Neutrophil (primary cell): ENCODE measurements at regions not wholly inside any gene's neighbourhood (a gene's known extent, or its start where the extent isn't known, plus 50 kb on each side); places are given as distances from the start of the nearest gene placed in this dataset.
A peak's percentile ranks its signal among the peaks of the same experiment; 100 is the strongest.

ENCODE experiments used
- H3K27ac ChIP-seq: fragments of 200-600 bp; sonication (generic); 2 replicates; pipeline ENCODE4 v1.5.1; 2016; ENCODE audit warnings: mild to moderate bottlenecking, moderate library complexity
- H3K27me3 ChIP-seq: fragments of 200-600 bp; sonication (generic); 2 replicates; pipeline ENCODE4 v1.6.0; 2016; ENCODE audit warnings: mild to moderate bottlenecking
- H3K36me3 ChIP-seq: fragments of 200-600 bp; sonication (generic); 2 replicates; pipeline ENCODE4 v1.5.1; 2017
- H3K4me1 ChIP-seq, 2 experiments: fragments of 200-600 bp in 1 of 2; sonication (generic) in 1 of 2; 1 replicate in 1 of 2; 2 replicates in 1 of 2; pipeline versions ENCODE4 v1.5.1 to v1.6.1; 2013 to 2016; ENCODE audit warnings: low read depth in 1 of 2, low read length in 1 of 2, mild to moderate bottlenecking in 1 of 2, moderate library complexity in 1 of 2; ENCODE audit not compliant: control insufficient read depth in 1 of 2, insufficient read depth in 1 of 2
- H3K4me3 ChIP-seq, 2 experiments: fragments of 200-600 bp in 1 of 2; sonication (generic) in 1 of 2; 1 replicate in 1 of 2; 2 replicates in 1 of 2; pipeline ENCODE4 v1.5.1; 2013 to 2016; ENCODE audit warnings: low read depth in 1 of 2, low read length in 1 of 2, mild to moderate bottlenecking in 1 of 2, moderate library complexity in 1 of 2
- H3K9me3 ChIP-seq: fragments of 200-600 bp; sonication (generic); 2 replicates; pipeline ENCODE4 v1.5.1; 2016
- TF ChIP-seq, protein P1 (sequence below): fragments of 200-600 bp; sonication (generic); IDR thresholded peaks from 2 replicates; pipeline ENCODE4 v1.5.1; 2016; ENCODE audit warnings: antibody characterized with exemption

DNA sequence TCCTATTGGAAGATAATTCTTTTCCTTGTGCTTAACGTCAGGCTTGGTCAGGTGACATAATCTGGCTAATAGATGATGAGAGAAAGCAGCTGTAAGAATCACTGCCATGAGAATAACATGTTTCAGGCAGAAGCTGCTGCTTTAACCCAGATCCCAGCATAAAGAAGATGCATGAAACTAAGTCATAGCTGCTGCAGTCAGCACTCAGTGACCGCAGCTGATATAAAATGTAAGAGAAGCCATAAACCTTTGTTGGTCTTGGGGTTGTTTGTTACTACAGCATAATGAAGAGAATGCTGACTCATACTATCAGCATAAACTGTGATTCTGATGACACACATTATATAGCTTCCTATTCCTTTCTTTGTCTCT, 274.3 kb upstream of the TRIB2 start:
- H3K36me3 ChIP-seq = no peaks in the 10 kb centered on the region
- no peak overlapping the region for H3K27ac ChIP-seq
- H3K9me3 ChIP-seq = no peaks in the 10 kb centered on the region
- TF ChIP-seq, protein P1, sequence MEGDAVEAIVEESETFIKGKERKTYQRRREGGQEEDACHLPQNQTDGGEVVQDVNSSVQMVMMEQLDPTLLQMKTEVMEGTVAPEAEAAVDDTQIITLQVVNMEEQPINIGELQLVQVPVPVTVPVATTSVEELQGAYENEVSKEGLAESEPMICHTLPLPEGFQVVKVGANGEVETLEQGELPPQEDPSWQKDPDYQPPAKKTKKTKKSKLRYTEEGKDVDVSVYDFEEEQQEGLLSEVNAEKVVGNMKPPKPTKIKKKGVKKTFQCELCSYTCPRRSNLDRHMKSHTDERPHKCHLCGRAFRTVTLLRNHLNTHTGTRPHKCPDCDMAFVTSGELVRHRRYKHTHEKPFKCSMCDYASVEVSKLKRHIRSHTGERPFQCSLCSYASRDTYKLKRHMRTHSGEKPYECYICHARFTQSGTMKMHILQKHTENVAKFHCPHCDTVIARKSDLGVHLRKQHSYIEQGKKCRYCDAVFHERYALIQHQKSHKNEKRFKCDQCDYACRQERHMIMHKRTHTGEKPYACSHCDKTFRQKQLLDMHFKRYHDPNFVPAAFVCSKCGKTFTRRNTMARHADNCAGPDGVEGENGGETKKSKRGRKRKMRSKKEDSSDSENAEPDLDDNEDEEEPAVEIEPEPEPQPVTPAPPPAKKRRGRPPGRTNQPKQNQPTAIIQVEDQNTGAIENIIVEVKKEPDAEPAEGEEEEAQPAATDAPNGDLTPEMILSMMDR = no peak
- no peaks in the 10 kb centered on the region for H3K27me3 ChIP-seq
- H3K4me1 ChIP-seq = no peaks in the 10 kb centered on the region
- no peak overlapping the region for H3K4me3 ChIP-seq

DNA sequence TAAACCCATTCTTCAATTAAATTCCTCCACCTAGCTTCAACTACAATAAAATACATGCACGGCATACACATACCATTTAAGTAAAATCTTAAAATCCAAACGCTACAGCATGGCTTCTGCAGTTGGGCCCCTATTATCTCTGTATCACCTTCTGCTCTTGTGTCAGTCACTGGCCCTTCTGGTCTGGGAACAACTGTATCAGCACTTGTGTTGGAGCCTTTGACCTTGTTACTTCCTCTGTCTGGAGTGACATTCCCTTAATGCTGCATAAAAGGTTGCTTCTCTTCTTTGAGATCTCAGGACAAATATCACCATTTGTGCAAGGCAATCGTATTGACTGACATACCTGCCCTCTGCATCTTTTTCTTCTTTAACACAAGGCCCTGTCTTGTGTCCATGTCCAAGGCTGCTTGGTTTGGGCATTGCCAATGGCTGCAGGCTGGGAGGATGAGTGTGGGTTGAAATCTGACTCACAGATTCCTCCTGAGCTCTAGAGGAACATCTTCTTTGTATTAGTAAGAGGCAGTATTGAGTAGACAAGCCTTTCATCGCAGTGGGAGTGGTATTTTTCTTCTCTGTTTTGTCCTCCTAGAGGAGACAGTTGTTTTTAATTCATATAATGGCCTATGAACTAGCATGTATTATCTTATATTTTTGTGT, 267.8 kb upstream of the TRIB2 start:
- TF ChIP-seq, protein P1 = no peak
- H3K4me3 ChIP-seq = no peak overlapping the region
- peaks cover 27 to 32% of the 10 kb centered on the region in 2 experiments for H3K4me1 ChIP-seq
- H3K27ac ChIP-seq = no peak overlapping the region
- H3K27me3 ChIP-seq = no peaks in the 10 kb centered on the region
- no peaks in the 10 kb centered on the region for H3K36me3 ChIP-seq
- H3K9me3 ChIP-seq = no peaks in the 10 kb centered on the region

DNA sequence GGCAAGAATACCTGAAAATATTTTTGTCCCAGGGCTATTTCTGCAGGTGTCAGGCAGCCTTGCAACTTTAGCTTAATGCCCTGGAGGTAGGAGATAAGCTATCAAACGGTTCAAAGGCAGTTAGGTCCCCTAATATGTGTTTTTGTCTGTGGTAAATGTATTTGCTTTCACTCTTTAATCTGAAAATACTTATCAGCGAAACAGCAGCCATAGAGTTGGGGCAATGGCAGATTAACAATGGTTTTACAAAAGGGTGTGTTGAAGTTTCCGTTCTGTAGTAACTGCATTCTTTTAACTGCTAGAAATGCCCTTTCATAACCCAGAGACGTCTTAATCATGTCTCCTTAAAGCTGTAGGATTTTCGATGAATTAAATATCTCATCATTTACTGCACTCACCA, 265.0 kb upstream of the TRIB2 start:
- Histone ChIP-seq H3K27ac (peak overlapping the region; percentile 87), H3K36me3 (no peaks in the 10 kb centered on the region), H3K4me1 (peaks cover 45 to 56% of the 10 kb centered on the region in 2 experiments), H3K4me3 (peak overlapping the region; percentile 30 to 53), H3K9me3 (no peaks in the 10 kb centered on the region), H3K27me3 (no peaks in the 10 kb centered on the region)
- TF ChIP-seq, protein P1 = no peak

DNA sequence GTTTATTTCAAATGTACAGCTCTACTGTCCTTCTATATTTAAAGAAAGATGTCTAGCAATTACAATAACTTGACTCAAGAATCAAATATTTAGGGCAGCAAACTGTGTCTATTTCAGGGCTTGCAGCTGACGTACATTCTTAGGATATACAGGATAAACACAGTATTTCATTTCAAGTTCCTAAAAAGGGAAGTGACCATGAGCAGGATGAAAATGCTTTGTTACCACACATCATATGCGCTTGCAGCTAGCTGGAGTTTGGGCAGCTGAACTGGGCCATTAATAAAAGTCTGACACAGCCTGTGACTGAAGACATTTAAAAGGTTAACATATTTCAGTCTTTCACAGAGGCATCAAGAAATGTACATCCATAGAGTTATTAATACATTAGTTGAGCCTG, 264.6 kb upstream of the TRIB2 start:
- Histone ChIP-seq H3K36me3 (no peaks in the 10 kb centered on the region), H3K27ac (peak overlapping the region; percentile 87), H3K27me3 (no peaks in the 10 kb centered on the region), H3K4me3 (peak overlapping the region; percentile 30 to 53), H3K4me1 (peaks cover 49 to 60% of the 10 kb centered on the region in 2 experiments), H3K9me3 (no peaks in the 10 kb centered on the region)
- TF ChIP-seq, protein P1 = no peak

DNA sequence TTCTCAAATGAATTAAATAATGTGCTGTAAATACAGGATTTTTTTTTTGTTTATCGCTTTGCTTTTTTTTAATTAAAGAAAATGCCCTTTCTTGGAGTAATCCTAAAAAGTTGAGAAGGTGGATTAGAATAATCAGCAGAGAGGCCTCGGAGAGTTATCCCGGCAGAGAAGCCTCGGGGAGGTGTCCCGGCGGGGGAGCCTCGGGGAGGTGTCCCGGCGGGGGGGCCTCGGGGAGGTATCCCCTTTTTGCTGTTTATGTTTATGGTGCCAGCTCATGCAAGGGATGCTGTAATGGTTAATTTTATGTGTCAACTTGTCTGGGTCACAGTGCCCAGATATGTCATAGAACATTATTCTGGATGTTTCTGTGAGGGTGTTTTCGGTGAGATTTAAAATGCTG, 263.0 kb upstream of the TRIB2 start:
- Histone ChIP-seq H3K4me3 (no peak overlapping the region), H3K36me3 (no peaks in the 10 kb centered on the region), H3K27me3 (no peaks in the 10 kb centered on the region), H3K4me1 (peaks cover 64 to 76% of the 10 kb centered on the region in 2 experiments), H3K9me3 (no peaks in the 10 kb centered on the region), H3K27ac (peak overlapping the region; percentile 87)
- TF ChIP-seq, protein P1 = no peak
